ENCODE measurements at regions not wholly inside any gene's neighbourhood (a gene's known extent, or its start where the extent isn't known, plus 50 kb on each side); places are given as distances from the start of the nearest gene placed in this dataset.
A peak's percentile ranks its signal among the peaks of the same experiment; 100 is the strongest.

- no peak for TF ChIP-seq CTCF (IDR thresholded peaks at IDR 0.05)
Measured at GRCh38 chr5:165576678-165577275, 2071.4 kb downstream of the MAT2B start.

GRCh38 chr5:165579911-165580310, 2074.5 kb downstream of the MAT2B start:
- no peak for TF ChIP-seq CTCF (IDR thresholded peaks at IDR 0.05)

GRCh38 chr5:165594693-165595092, 2089.3 kb downstream of the MAT2B start:
- TF ChIP-seq CTCF (IDR thresholded peaks at IDR 0.05): no peak

GRCh38 chr5:165602529-165602928, 2097.1 kb downstream of the MAT2B start:
- no peak for TF ChIP-seq CTCF (IDR thresholded peaks at IDR 0.05)

- TF ChIP-seq CTCF (IDR thresholded peaks at IDR 0.05): no peak
Measured at GRCh38 chr5:165607026-165607425, 2101.6 kb downstream of the MAT2B start.

GRCh38 chr5:165609871-165610270, 2104.5 kb downstream of the MAT2B start:
- TF ChIP-seq CTCF (IDR thresholded peaks at IDR 0.05): no peak

- TF ChIP-seq CTCF (IDR thresholded peaks at IDR 0.05): peak; percentile 51; the same call in 1 of the 2 replicates
Measured at GRCh38 chr5:165616490-165617405, 2111.3 kb downstream of the MAT2B start.

All from LNCAP (cell line).